Aorta (tissue), 5 donors: ENCODE measurements at regions not wholly inside any gene's neighbourhood (a gene's known extent, or its start where the extent isn't known, plus 50 kb on each side); places are given as distances from the start of the nearest gene placed in this dataset.
"Not testable (repeated sequence)": the region's sequence is repeated elsewhere in the genome, so short reads cannot be mapped to it uniquely, and the experiment has no call there.

ENCODE experiments used
- ATAC-seq: fragments of 200-7000 bp; cut with Tn5 transposase; one replicate; pipeline ENCODE4 v1.9.1; 2022; ENCODE audit warnings: moderate library complexity; ENCODE audit not compliant: low FRiP score
- DNase-seq, 2 donors: peaks; one replicate each; pipeline ENCODE4 v3.0.0-alpha.2; 2020
- H3K27ac ChIP-seq, 2 donors: one replicate each; pipeline ENCODE4 v1.5.1; 2013; ENCODE audit warnings: low read length in 2 of 2, mild to moderate bottlenecking in 2 of 2, moderate library complexity in 2 of 2, control low read depth in 1 of 2, inconsistent platforms in 1 of 2, low read depth in 1 of 2
- H3K27me3 ChIP-seq, 2 donors: one replicate each; pipeline ENCODE4 v1.6.1; 2013; ENCODE audit warnings: control low read depth in 1 of 2, low read length in 1 of 2, mild to moderate bottlenecking in 1 of 2, moderate library complexity in 1 of 2; ENCODE audit not compliant: insufficient read depth in 2 of 2, control insufficient read depth in 1 of 2
- H3K36me3 ChIP-seq, 2 donors: one replicate each; pipeline ENCODE4 v1.6.1; 2013; ENCODE audit warnings: control low read depth in 1 of 2, low read length in 1 of 2, mild to moderate bottlenecking in 1 of 2; ENCODE audit not compliant: insufficient read depth in 2 of 2, control insufficient read depth in 1 of 2
- H3K4me1 ChIP-seq, 2 donors: one replicate each; pipeline ENCODE4 v1.6.1; 2013; ENCODE audit warnings: low read length in 2 of 2, control low read depth in 1 of 2, mild to moderate bottlenecking in 1 of 2, moderate library complexity in 1 of 2; ENCODE audit not compliant: insufficient read depth in 2 of 2, control insufficient read depth in 1 of 2
- H3K4me3 ChIP-seq, 2 donors: one replicate each; pipeline ENCODE4 v1.5.1; 2013; ENCODE audit warnings: low read length in 2 of 2, control low read depth in 1 of 2, mild to moderate bottlenecking in 1 of 2
- H3K9me3 ChIP-seq: one replicate; pipeline ENCODE4 v1.6.1; 2013; ENCODE audit warnings: mild to moderate bottlenecking, low read length; ENCODE audit not compliant: control insufficient read depth
- WGBS, 2 donors: extraction: QIAGEN DNeasy Blood & Tissue Kit; methylation state at CpG; one replicate each; pipeline ENCODE4 v1.1.7; 2013; 5-methylcytosine and 5-hydroxymethylcytosine counted together
- intact Hi-C, 2 donors: fragments of 100-400 bp; cut with DNase I; formaldehyde crosslinking; loops; one replicate each; pipeline versions ENCODE4 v1.14.2 to v1.15.0; 2022
- donor health status: healthy with polysubstance abuse.
- donor health status: Bipolar disorder and iron deficiency.
- donor health status: DM: no; HTN: no; CAD: no.
- donor health status: DM: no; HTN: no; CAD: no.
- donor health status: DM: yes; HTN: yes; CAD: no.

DNA sequence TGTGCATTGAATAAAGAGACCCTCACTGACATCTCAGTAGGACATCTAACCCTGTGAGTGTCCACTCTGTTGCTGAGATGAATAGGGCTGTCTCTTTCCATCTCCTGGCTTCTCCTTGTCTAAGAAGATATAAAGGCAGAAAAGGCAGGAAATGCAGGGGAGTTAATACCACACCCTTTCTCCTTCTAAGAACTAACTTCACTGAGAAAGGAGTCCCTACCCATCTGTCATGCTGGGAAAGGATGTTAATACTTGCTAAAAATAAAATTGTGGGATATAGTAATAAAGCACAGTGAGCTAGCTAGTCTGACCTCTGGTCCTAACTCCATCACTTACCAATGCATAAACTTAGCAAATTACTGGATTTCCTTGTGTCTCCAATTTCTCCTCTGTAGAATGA is 213.9 kb upstream of the FIGN start:
- ATAC-seq: no peak
- intact Hi-C loops: no loop called here
- Histone ChIP-seq H3K4me1 (no peaks in the 10 kb centered on the region), H3K27ac (no peak overlapping the region), H3K9me3 (no peaks in the 10 kb centered on the region), H3K36me3 (no peaks in the 10 kb centered on the region), H3K27me3 (no peaks in the 10 kb centered on the region), H3K4me3 (no peak overlapping the region)
- no peak for DNase-seq

DNA sequence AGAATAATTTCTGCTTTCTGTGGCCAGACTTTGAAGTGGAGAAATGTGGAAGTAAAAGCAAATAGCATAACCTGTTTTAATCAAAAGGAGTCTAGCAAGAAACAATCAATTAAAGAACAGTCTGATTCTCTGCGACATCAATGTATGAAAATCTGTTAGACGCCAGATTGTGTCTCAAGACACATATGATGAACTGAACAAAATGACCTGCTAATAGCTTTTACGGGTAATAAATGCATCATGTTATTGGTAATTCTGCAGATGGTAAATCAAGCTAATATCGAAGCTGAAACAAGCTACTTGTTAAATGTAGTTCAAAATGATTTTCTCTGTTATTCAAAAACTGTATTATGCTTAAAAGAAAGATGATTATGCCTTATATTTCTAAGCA is 208.5 kb upstream of the FIGN start:
- Histone ChIP-seq H3K9me3 (no peaks in the 10 kb centered on the region), H3K27ac (no peak overlapping the region), H3K4me3 (no peak overlapping the region), H3K4me1 (no peaks in the 10 kb centered on the region), H3K36me3 (no peaks in the 10 kb centered on the region), H3K27me3 (no peaks in the 10 kb centered on the region)
- ATAC-seq: no peak
- intact Hi-C loops: no loop called here
- 95 to 97% methylated on average over 4 of the region's 4 CpGs for WGBS, 2 donors
- DNase-seq: no peak

DNA sequence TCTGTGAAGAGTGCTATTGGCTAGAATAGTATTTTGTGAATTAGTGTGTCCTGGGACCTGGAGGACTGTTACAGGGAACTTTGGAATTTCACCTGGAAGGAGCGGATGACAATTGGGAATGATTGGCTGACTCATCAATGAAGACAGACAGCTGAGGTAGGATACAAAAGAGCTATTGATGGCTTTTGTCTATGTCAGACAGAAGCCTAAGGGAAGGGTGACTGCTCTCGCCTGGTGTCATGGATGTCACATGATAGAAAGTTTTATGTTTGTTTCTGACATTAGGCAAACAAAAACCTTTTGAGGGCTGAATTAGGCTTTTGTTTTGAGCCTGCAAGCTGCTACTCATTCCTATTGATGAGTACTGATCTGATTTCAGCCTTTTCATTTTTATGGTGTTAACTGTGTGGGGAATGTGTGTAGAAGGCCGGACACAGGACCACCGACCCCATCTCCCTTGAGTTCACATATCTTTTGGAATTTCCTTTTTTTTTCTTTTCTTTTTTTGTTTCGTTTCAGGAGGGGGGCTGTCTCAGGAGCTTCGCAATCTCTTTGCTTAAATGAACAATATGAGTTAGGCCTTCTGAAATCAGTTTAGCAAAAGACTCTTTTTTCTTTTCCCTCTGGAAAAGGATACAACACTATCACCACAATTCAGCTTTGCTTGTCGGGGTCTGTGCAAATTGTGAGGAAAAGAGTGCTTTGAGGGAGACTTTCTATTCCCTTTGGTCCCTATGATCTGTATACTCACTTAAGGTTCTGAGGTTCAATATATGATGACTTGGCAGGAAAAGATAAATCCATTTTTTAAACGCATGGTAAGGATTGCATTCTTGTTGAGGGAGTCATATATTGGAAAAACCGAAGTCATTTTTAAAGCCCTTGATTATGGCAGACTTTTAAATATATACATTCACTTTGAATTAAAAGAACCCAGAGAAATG is 207.9 kb upstream of the FIGN start:
- no peak for ATAC-seq

DNA sequence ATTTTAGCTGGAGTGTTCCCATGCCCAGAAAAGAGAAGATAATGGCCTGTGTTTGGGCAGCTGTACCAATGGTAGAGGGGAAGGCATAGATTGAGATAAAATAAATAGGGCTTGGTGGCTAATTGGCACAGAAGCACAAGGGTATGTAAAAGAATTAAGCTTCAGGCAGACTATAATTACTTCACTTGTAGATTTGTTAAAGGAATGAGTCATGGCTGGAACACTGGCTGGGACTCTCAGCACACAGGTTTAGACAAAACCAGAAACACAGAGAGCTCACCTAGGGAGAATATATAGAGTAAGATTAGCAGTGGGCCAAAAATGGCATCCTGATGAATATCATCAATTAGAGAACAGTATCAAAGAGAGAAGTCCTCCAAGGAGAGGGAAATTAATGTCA is 198.3 kb upstream of the FIGN start:
- Histone ChIP-seq H3K4me1 (no peaks in the 10 kb centered on the region), H3K9me3 (no peaks in the 10 kb centered on the region), H3K4me3 (no peak overlapping the region), H3K36me3 (no peaks in the 10 kb centered on the region), H3K27ac (no peak overlapping the region), H3K27me3 (no peaks in the 10 kb centered on the region)
- intact Hi-C loops: no loop called here
- ATAC-seq (no peak), DNase-seq (no peak)

More for the DNA sequence above, 207.9 kb upstream of the FIGN start:
- no peak for DNase-seq
- WGBS, 2 donors: 83 to 85% methylated on average over 9 of the region's 9 CpGs
- Histone ChIP-seq H3K4me3 (no peak overlapping the region), H3K27ac (no peak overlapping the region), H3K27me3 (no peaks in the 10 kb centered on the region), H3K36me3 (no peaks in the 10 kb centered on the region), H3K4me1 (no peaks in the 10 kb centered on the region), H3K9me3 (no peaks in the 10 kb centered on the region)
- intact Hi-C loops: no loop called here

DNA sequence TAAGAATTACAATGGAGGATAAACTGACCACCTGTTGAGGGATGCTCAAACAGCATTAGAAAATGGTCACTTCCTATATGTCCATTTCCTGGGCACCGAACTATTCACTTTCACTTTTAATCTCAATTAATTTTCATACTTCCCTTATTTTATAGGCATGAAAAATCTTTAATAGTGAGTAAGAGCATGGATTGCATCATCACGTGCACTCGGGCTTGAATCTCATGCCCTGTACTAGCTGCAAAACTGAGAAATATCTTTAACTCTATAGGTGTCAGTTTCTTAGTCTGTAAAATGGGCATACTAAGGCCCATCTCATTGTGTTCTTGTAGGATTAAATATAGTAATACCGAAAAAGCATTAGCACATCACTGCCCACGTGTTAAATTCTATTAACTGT is 183.9 kb upstream of the FIGN start:
- ATAC-seq: no peak
- no peak for DNase-seq
- H3K4me1 ChIP-seq: no peaks in the 10 kb centered on the region
- 60 to 61% methylated on average over 5 of the region's 5 CpGs for whole genome bisulfite sequencing, 2 donors
- no peaks in the 10 kb centered on the region for H3K9me3 ChIP-seq
- no peak overlapping the region for H3K27ac ChIP-seq
- no peak overlapping the region for H3K4me3 ChIP-seq
- H3K36me3 ChIP-seq: no peaks in the 10 kb centered on the region
- intact Hi-C loops: no loop called here
- no peaks in the 10 kb centered on the region for H3K27me3 ChIP-seq

DNA sequence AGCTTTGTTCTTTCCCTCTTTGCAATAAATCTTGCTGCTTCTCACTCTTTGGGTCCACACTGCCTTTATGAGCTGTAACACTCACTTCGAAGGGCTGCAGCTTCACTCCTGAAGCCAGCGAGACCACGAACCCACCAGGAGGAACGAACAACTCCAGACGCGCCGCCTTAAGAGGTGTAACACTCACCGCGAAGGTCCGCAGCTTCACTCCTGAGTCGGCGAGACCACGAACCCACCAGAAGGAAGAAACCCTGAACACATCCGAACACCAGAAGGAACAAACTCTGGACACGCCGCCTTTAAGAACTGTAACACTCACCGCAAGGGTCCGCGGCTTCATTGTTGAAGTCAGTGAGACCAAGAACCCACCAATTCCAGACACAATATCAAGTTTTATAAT is 178.7 kb upstream of the FIGN start:
- H3K9me3 ChIP-seq, H3K36me3 ChIP-seq, ATAC-seq, intact Hi-C loops, DNase-seq, H3K27ac ChIP-seq, H3K4me3 ChIP-seq, H3K4me1 ChIP-seq, H3K27me3 ChIP-seq: not testable (repeated sequence)
- 97 to 98% methylated on average over 19 of the region's 19 CpGs for WGBS, 2 donors

DNA sequence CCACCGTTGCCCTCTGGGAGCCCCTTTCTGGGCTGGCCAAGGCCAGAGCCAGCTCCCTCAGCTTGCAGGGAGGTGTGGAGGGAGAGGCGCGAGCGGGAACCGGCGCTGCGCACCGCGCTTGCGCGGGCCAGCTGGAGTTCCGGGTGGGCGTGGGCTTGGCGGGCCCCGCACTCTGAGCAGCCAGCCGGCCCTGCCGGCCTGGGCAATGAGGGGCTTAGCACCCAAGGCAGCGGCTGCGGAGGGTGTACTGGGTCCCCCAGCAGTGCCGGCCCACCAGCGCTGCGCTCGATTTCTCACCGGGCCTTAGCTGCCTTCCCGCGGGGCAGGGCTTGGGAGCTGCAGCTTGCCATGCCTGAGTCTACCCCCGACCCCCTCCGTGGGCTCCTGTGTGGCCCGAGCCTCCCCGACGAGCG is 177.7 kb upstream of the FIGN start:
- WGBS, 2 donors: 89 to 95% methylated on average over 32 of the region's 32 CpGs
- ATAC-seq, H3K27ac ChIP-seq, H3K9me3 ChIP-seq, H3K4me3 ChIP-seq, H3K36me3 ChIP-seq, intact Hi-C loops, H3K27me3 ChIP-seq, H3K4me1 ChIP-seq: not testable (repeated sequence)
- DNase-seq: peak in 1 of 2 donors; percentile 67

DNA sequence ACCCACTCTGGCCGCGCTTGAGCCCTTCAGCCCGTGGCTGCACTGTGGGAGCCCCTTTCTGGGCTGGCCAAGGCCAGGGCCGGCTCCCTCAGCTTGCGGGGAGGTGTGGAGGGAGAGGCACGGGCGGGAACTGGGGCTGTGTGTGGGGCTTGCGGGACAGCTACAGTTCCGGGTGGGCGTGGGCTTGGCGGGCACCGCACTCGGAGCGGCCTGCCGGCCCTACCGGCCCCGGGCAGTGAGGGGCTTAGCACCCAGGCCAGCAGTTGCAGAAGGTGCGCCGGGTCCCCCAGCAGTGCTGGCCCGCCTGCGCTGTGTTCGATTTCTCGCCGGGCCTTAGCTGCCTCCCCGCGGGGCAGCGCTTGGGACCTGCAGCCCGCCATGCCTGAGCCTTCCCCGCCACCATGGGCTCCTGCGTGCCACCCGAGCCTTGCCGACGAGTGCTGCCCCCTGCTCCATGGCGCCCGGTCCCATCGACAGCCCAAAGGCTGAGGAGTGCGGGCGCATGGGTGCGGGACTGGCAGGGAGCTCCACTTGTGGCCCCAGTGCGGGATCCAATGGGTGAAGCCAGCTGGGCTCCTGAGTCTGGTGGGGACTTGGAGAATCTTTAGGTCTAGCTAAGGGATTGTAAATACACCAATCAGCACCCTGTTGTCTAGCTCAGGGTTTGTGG is 173.7 kb upstream of the FIGN start:
- no peak overlapping the region for H3K4me3 ChIP-seq
- no peaks in the 10 kb centered on the region for H3K27me3 ChIP-seq
- H3K4me1 ChIP-seq: no peaks in the 10 kb centered on the region
- DNase-seq: peak in 1 of 2 donors; percentile 69
- H3K27ac ChIP-seq: no peak overlapping the region
- H3K36me3 ChIP-seq: no peaks in the 10 kb centered on the region
- 98 to 99% methylated on average over 32 to 40 of the region's 40 CpGs for WGBS, 2 donors
- intact Hi-C loops: no loop called here
- no peaks in the 10 kb centered on the region for H3K9me3 ChIP-seq
- ATAC-seq: no peak

DNA sequence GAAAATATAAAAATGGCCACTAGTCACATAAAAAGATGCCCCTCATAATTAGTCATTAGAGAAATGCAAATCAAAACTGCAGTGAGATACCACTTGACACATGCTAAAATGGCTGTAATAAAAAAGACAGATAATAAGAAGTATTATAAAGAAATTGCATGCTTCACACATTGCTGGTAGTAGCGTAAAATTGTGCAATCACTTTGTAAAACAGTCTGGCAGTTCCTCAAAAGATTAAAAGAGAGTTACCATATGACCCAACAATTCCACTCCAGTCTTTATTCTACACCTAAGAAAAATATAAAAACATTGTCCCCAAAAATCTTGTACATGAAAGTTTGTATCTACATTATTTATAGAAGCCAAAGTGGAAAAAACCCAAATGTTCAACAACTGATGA is 170.6 kb upstream of the FIGN start:
- WGBS, 2 donors: 89 to 90% methylated on average over 1 of the region's 1 CpG
- ATAC-seq (no peak), DNase-seq (no peak)
- no peaks in the 10 kb centered on the region for H3K9me3 ChIP-seq
- no peaks in the 10 kb centered on the region for H3K27me3 ChIP-seq
- no peak overlapping the region for H3K27ac ChIP-seq
- H3K36me3 ChIP-seq: no peaks in the 10 kb centered on the region
- H3K4me3 ChIP-seq: no peak overlapping the region
- no peaks in the 10 kb centered on the region for H3K4me1 ChIP-seq
- intact Hi-C loops: no loop called here
